C4-2B (cell line): ENCODE measurements at regions not wholly inside any gene's neighbourhood (a gene's known extent, or its start where the extent isn't known, plus 50 kb on each side); places are given as distances from the start of the nearest gene placed in this dataset.

ENCODE experiments used
- H3K27ac ChIP-seq: fragments of 450-650 bp; 2 replicates; pipeline ENCODE4 v1.5.1; 2017
- CTCF ChIP-seq: fragments of 450-650 bp; conservative IDR thresholded peaks from 2 replicates; pipeline ENCODE4 v1.5.1; 2017; ENCODE audit warnings: mild to moderate bottlenecking
- ZFX ChIP-seq: fragments of 450-650 bp; IDR thresholded peaks from 2 replicates; pipeline ENCODE4 v1.6.1; 2017

GRCh38 chr4:138770818-138771217, 244.8 kb upstream of the NOCT start:
- no peak overlapping the region for H3K27ac ChIP-seq
- no peak for TF ChIP-seq CTCF
- TF ChIP-seq ZFX, result no peak

- TF ChIP-seq CTCF, result no peak
- TF ChIP-seq ZFX, result no peak
Measured at GRCh38 chr4:138766332-138766731, 249.2 kb upstream of the NOCT start.

GRCh38 chr4:138765442-138765841, 250.1 kb upstream of the NOCT start:
- no peak overlapping the region for H3K27ac ChIP-seq
- TF ChIP-seq ZFX (no peak), CTCF (no peak)

More at GRCh38 chr4:138766332-138766731, 249.2 kb upstream of the NOCT start:
- no peak overlapping the region for H3K27ac ChIP-seq

- no peak for TF ChIP-seq ZFX
- H3K27ac ChIP-seq, result no peak overlapping the region
Measured at GRCh38 chr4:138761638-138762220, 253.9 kb upstream of the NOCT start.

GRCh38 chr4:138759554-138759902, 256.1 kb upstream of the NOCT start:
- no peak overlapping the region for H3K27ac ChIP-seq
- TF ChIP-seq CTCF, result no peak
- TF ChIP-seq ZFX, result no peak

GRCh38 chr4:138758876-138759553, 256.6 kb upstream of the NOCT start:
- no peak for TF ChIP-seq ZFX
- no peak for TF ChIP-seq CTCF
- no peak overlapping the region for H3K27ac ChIP-seq

GRCh38 chr4:138758196-138758595, 257.4 kb upstream of the NOCT start:
- H3K27ac ChIP-seq, result no peak overlapping the region
- TF ChIP-seq ZFX (no peak), CTCF (no peak)

GRCh38 chr4:138757432-138757831, 258.1 kb upstream of the NOCT start:
- TF ChIP-seq CTCF (no peak), ZFX (no peak)
- H3K27ac ChIP-seq, result no peak overlapping the region
